HG02885 (cell line): ENCODE measurements at regions not wholly inside any gene's neighbourhood (a gene's known extent, or its start where the extent isn't known, plus 50 kb on each side); places are given as distances from the start of the nearest gene placed in this dataset.

ENCODE experiments used
- ATAC-seq: cut with Tn5 transposase; IDR thresholded peaks from one replicate; pipeline ENCODE4 v1.9.1; 2021; ENCODE audit warnings: mild to moderate bottlenecking; ENCODE audit not compliant: unreplicated experiment, poor library complexity

- no peak for ATAC-seq
Measured at GRCh38 chr12:65595016-65595560, 229.2 kb upstream of the HMGA2 start.

- no peak for ATAC-seq
Measured at GRCh38 chr12:65596514-65597091, 227.7 kb upstream of the HMGA2 start.

GRCh38 chr12:65597527-65597926 lies 226.8 kb upstream of the HMGA2 start:
- no peak for ATAC-seq

- no peak for ATAC-seq
Measured at GRCh38 chr12:65598688-65599087, 225.6 kb upstream of the HMGA2 start.

GRCh38 chr12:65602253-65602609 lies 222.1 kb upstream of the HMGA2 start:
- no peak for ATAC-seq

- ATAC-seq = peak; percentile 78
Measured at GRCh38 chr12:65602610-65603295, 221.5 kb upstream of the HMGA2 start.

GRCh38 chr12:65603438-65604351 lies 220.6 kb upstream of the HMGA2 start:
- ATAC-seq = no peak

- ATAC-seq = no peak
Measured at GRCh38 chr12:65605019-65605418, 219.3 kb upstream of the HMGA2 start.

- ATAC-seq = no peak
Measured at GRCh38 chr12:65606008-65606766, 218.1 kb upstream of the HMGA2 start.

- no peak for ATAC-seq
Measured at GRCh38 chr12:65607401-65607841, 216.9 kb upstream of the HMGA2 start.

- no peak for ATAC-seq
Measured at GRCh38 chr12:65608319-65608916, 215.9 kb upstream of the HMGA2 start.

- no peak for ATAC-seq
Measured at GRCh38 chr12:65609359-65609771, 214.9 kb upstream of the HMGA2 start.

GRCh38 chr12:65611396-65611795 lies 212.9 kb upstream of the HMGA2 start:
- no peak for ATAC-seq

- no peak for ATAC-seq
Measured at GRCh38 chr12:65612440-65612839, 211.8 kb upstream of the HMGA2 start.

GRCh38 chr12:65613692-65614091 lies 210.6 kb upstream of the HMGA2 start:
- ATAC-seq = no peak

- ATAC-seq = no peak
Measured at GRCh38 chr12:65614259-65614889, 209.9 kb upstream of the HMGA2 start.

GRCh38 chr12:65615118-65615517 lies 209.2 kb upstream of the HMGA2 start:
- no peak for ATAC-seq

- ATAC-seq = no peak
Measured at GRCh38 chr12:65616022-65616421, 208.3 kb upstream of the HMGA2 start.

GRCh38 chr12:65618588-65618987 lies 205.7 kb upstream of the HMGA2 start:
- ATAC-seq = no peak
